Fibroblast of mammary gland (primary cell): ENCODE measurements at regions not wholly inside any gene's neighbourhood (a gene's known extent, or its start where the extent isn't known, plus 50 kb on each side); places are given as distances from the start of the nearest gene placed in this dataset.
"Not testable (repeated sequence)": the region's sequence is repeated elsewhere in the genome, so short reads cannot be mapped to it uniquely, and the experiment has no call there.

Experiments
- DNase-seq: peaks from one replicate; pipeline ENCODE4 v3.0.0-alpha.2; 2010; ENCODE audit warnings: low read depth
- H3K4me3 ChIP-seq: 2 replicates; pipeline ENCODE4 v1.5.1; 2011; ENCODE audit warnings: low read depth, mild to moderate bottlenecking, low read length, moderate library complexity; ENCODE audit not compliant: control insufficient read depth
- CTCF ChIP-seq: conservative IDR thresholded peaks from 2 replicates; pipeline ENCODE4 v1.5.1; 2011; ENCODE audit warnings: low read depth, low read length, inconsistent platforms; ENCODE audit not compliant: control insufficient read depth, insufficient read depth

- H3K4me3 ChIP-seq, result no peak overlapping the region
- no peak for DNase-seq
- no peak for TF ChIP-seq CTCF
Measured at GRCh38 chr1:34363915-34364314, 187.2 kb downstream of the C1orf94 start.

DNA sequence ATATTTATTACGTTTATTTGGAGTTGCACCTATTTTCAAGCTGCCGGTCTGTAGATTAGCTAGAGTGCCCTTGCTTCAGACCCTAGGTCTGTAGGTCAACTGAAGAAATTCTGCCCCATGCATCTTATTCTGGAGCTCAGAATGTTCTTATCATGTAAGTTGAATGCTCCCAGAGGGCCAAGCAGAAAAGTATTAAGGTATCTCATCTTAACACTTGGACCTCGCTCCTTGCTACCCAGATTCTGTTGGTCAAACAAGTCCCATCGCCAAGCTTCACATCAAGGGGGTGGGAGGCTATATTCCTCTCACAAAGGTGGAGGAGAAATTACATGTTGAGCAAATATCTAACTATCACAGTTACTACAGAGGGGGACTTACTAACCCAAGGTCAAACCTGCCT lies 187.7 kb downstream of the C1orf94 start:
- H3K4me3 ChIP-seq, result no peak overlapping the region
- DNase-seq, result no peak
- TF ChIP-seq CTCF, result no peak

GRCh38 chr1:34365295-34365694 lies 188.6 kb downstream of the C1orf94 start:
- DNase-seq, result no peak
- H3K4me3 ChIP-seq, result no peak overlapping the region
- TF ChIP-seq CTCF, result no peak

- no peak for DNase-seq
- H3K4me3 ChIP-seq, result no peak overlapping the region
- TF ChIP-seq CTCF, result no peak
Measured at GRCh38 chr1:34366875-34367624, 190.3 kb downstream of the C1orf94 start.

- DNase-seq, result no peak
- no peak overlapping the region for H3K4me3 ChIP-seq
- no peak for TF ChIP-seq CTCF
Measured at GRCh38 chr1:34367954-34368353, 191.2 kb downstream of the C1orf94 start.

GRCh38 chr1:34369701-34370455 lies 193.2 kb downstream of the C1orf94 start:
- TF ChIP-seq CTCF, result no peak

GRCh38 chr1:34370748-34371147 lies 194.0 kb downstream of the C1orf94 start:
- DNase-seq, result no peak
- no peak overlapping the region for H3K4me3 ChIP-seq
- no peak for TF ChIP-seq CTCF

More at GRCh38 chr1:34369701-34370455, 193.2 kb downstream of the C1orf94 start:
- H3K4me3 ChIP-seq, result no peak overlapping the region
- DNase-seq, result no peak

- not testable (repeated sequence) for DNase-seq, H3K4me3 ChIP-seq
Measured at GRCh38 chr1:34371179-34371578, 194.5 kb downstream of the C1orf94 start.
